Stimulated activated naive CD8-positive, alpha-beta T cell treated with anti-CD3 and anti-CD28 coated beads, Interleukin-15, amount 100 ng/mL, for 72 hours (primary cell): ENCODE measurements at regions not wholly inside any gene's neighbourhood (a gene's known extent, or its start where the extent isn't known, plus 50 kb on each side); places are given as distances from the start of the nearest gene placed in this dataset.
"Not testable (repeated sequence)": the region's sequence is repeated elsewhere in the genome, so short reads cannot be mapped to it uniquely, and the experiment has no call there.

Source experiments
- ATAC-seq: fragments of 150-1000 bp; cut with Tn5 transposase; 2 replicates; pipeline ENCODE4 v1.10.0; 2021; ENCODE audit warnings: mild to moderate bottlenecking, moderate library complexity
- DNase-seq, 2 donors: peaks; one replicate each; pipeline ENCODE4 v3.0.0; 2021 to 2022
- H3K27ac Mint-ChIP-seq, 2 donors: one replicate each; pipeline ENCODE4 v1.8.0; 2022; ENCODE audit warnings: mild to moderate bottlenecking in 2 of 2, mixed read lengths in 2 of 2, moderate library complexity in 2 of 2
- H3K27me3 Mint-ChIP-seq: one replicate; pipeline ENCODE4 v1.8.0; 2022; ENCODE audit warnings: mixed read lengths
- H3K4me1 Mint-ChIP-seq: one replicate; pipeline ENCODE4 v1.8.0; 2022; ENCODE audit warnings: mild to moderate bottlenecking, mixed read lengths
- H3K4me3 Mint-ChIP-seq, 2 donors: one replicate each; pipeline ENCODE4 v1.8.0; 2022; ENCODE audit warnings: mild to moderate bottlenecking in 2 of 2, mixed read lengths in 2 of 2, moderate library complexity in 1 of 2
- H3K9me3 Mint-ChIP-seq, 2 donors: one replicate each; pipeline ENCODE4 v1.8.0; 2022; ENCODE audit warnings: mixed read lengths in 2 of 2

- no peaks in the 10 kb centered on the region for H3K27me3 Mint-ChIP-seq
- no peaks in the 10 kb centered on the region for H3K4me1 Mint-ChIP-seq
- no peak overlapping the region for H3K4me3 Mint-ChIP-seq
- H3K27ac Mint-ChIP-seq: no peak overlapping the region
- DNase-seq (no peak), ATAC-seq (no peak)
- H3K9me3 Mint-ChIP-seq: peaks cover 5 to 7% of the 10 kb centered on the region in 2 donors
These were observed 72.3 kb upstream of the CCN2 start for GRCh38 chr6:132023490-132023889.

DNA sequence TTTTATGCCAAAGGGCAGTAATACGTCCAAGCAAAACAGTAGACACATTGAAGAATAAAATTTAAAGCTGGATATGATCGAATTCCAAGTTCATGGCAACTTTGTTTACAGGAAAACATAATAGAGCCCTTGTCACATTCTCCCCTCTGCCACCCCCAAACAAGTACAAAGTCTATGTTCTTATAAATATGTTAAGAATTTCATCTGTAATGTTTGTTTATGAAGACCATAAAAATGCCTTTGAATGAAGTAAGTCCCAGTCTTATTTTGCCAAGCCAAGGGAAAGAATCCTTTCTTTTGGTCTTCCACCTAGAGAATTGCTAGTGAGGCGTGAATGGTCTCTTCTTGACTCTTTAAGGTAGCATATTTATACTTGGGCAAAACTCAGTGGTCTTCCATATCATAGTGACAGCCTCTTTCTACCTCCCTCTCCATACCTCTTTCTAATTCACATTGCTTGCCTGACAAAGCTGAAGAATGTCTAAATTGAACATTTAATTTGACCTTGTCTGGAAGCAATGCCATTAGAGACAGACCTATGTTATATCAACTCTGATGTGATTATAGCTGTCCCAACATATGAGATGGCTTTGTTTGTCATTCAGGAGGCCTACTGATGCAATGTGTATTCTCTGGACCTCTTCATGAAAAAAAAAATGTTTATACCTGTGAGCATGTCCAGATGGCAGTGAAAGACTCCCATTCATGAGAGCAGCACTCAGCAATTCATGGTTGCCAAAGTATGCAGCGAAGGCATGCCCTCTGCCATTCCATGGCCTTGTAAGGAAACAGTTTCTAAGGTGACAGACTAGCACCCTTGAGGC lies 70.6 kb upstream of the CCN2 start:
- ATAC-seq: no peak
- no peak overlapping the region for H3K27ac Mint-ChIP-seq
- H3K4me3 Mint-ChIP-seq: no peak overlapping the region
- no peaks in the 10 kb centered on the region for H3K4me1 Mint-ChIP-seq
- DNase-seq: no peak
- H3K27me3 Mint-ChIP-seq: no peaks in the 10 kb centered on the region
- H3K9me3 Mint-ChIP-seq: peaks cover 5 to 7% of the 10 kb centered on the region in 2 donors

DNA sequence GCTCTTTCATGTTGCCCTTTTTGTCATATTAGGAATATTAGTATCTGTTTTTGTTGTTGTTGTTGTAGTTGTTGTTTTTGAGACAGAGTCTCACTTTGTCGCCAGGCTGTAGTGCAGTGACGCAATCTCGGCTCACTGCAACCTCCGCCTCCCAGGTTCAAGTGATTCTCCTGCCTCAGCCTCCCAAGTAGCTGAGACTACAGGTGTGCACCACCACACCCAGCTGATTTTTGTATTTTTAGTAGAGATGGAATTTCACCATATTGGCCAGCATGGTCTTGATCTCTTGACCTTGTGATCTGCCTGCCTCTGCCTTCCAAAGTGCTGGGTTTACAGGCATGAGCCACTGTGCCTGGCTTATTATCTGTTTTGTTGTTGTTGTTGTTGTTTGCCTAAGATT lies 69.7 kb upstream of the CCN2 start:
- not testable (repeated sequence) for H3K4me3 Mint-ChIP-seq, DNase-seq, H3K9me3 Mint-ChIP-seq, H3K27me3 Mint-ChIP-seq, H3K27ac Mint-ChIP-seq, ATAC-seq, H3K4me1 Mint-ChIP-seq

- no peak for ATAC-seq
- Mint-ChIP-seq H3K4me3 (no peak overlapping the region), H3K27me3 (no peaks in the 10 kb centered on the region), H3K4me1 (no peaks in the 10 kb centered on the region), H3K27ac (peak overlapping the region in 1 of 2 donors; percentile 7), H3K9me3 (peaks cover 5 to 7% of the 10 kb centered on the region in 2 donors)
- no peak for DNase-seq
These were observed 69.0 kb upstream of the CCN2 start for GRCh38 chr6:132020138-132020581.

DNA sequence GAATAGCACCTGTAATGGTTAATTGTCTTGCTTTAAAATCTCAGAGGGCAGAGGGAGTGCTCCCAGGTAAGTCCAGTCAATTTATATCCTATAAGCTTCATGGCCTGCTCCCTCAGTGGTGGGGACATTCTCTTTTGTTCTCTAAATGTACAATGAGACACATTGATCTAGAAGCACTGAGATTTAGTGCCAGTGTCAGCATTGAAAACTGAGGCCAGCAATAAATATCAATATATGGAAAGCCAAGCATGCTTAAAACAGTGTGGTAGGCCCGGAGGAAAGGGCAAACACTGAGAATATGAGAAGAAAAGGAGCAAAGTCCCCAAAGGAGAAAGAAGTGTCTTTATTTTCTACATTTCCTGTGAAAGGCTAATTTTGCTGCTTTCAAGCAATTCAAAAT lies 68.4 kb upstream of the CCN2 start:
- Mint-ChIP-seq H3K4me3 (no peak overlapping the region), H3K27me3 (no peaks in the 10 kb centered on the region), H3K4me1 (no peaks in the 10 kb centered on the region), H3K27ac (no peak overlapping the region), H3K9me3 (peaks cover 3 to 4% of the 10 kb centered on the region in 2 donors)
- ATAC-seq (no peak), DNase-seq (no peak)

GRCh38 chr6:132017942-132018341 lies 66.8 kb upstream of the CCN2 start:
- no peak overlapping the region for H3K27ac Mint-ChIP-seq
- H3K4me3 Mint-ChIP-seq: no peak overlapping the region
- no peaks in the 10 kb centered on the region for H3K4me1 Mint-ChIP-seq
- no peaks in the 10 kb centered on the region for H3K9me3 Mint-ChIP-seq
- ATAC-seq (no peak), DNase-seq (no peak)
- no peaks in the 10 kb centered on the region for H3K27me3 Mint-ChIP-seq

DNA sequence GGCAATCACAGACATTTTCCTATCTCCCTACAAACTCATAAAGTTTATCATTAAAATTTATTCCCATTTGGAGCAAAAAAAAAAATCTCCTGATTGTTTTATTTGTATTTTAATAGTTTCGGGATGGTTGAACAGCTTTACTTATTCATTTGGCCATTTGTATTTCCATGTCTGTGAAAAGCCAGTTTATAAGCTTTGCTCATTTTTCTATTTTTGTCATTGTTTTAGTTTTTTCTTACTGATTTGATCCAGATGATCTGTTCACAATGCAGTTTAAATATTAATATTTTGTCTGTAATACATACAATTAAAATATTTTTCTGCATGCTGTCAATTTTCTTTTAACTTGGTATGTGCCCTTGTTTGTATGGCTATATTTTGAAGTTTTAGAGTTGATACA lies 65.2 kb upstream of the CCN2 start:
- Mint-ChIP-seq H3K9me3 (no peaks in the 10 kb centered on the region), H3K4me1 (no peaks in the 10 kb centered on the region)
- no peak for ATAC-seq

GRCh38 chr6:132011582-132011981 lies 60.4 kb upstream of the CCN2 start:
- no peak for ATAC-seq
- DNase-seq: no peak
- Mint-ChIP-seq H3K27me3 (no peaks in the 10 kb centered on the region), H3K9me3 (no peaks in the 10 kb centered on the region), H3K27ac (no peak overlapping the region), H3K4me1 (no peaks in the 10 kb centered on the region), H3K4me3 (no peak overlapping the region)

More for the DNA sequence above, 65.2 kb upstream of the CCN2 start:
- Mint-ChIP-seq H3K27ac (no peak overlapping the region), H3K27me3 (no peaks in the 10 kb centered on the region), H3K4me3 (no peak overlapping the region)
- DNase-seq: no peak

DNA sequence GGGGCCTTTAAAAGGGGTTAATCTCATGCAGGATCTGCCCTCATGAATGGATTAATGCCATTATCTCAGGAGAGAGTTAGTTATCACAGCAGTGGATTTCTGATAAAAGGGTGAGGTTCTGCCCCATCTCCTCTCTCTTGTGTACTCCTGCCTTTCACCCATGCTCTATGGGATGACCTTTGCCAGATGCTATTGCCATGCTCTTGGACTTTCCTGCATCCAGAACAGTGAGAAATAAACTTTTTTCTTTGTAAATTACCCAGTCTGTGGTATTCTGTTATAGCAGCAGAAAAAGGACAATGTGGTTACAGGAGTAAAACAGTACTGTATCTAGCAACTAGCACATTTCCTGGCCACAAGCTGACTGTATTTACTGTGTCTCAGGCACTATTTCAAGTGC lies 58.0 kb upstream of the CCN2 start:
- peaks cover 0 to 5% of the 10 kb centered on the region in 2 donors for H3K9me3 Mint-ChIP-seq
- H3K27ac Mint-ChIP-seq: no peak overlapping the region
- H3K4me3 Mint-ChIP-seq: no peak overlapping the region
- H3K4me1 Mint-ChIP-seq: no peaks in the 10 kb centered on the region
- ATAC-seq (no peak), DNase-seq (no peak)
- no peaks in the 10 kb centered on the region for H3K27me3 Mint-ChIP-seq

DNA sequence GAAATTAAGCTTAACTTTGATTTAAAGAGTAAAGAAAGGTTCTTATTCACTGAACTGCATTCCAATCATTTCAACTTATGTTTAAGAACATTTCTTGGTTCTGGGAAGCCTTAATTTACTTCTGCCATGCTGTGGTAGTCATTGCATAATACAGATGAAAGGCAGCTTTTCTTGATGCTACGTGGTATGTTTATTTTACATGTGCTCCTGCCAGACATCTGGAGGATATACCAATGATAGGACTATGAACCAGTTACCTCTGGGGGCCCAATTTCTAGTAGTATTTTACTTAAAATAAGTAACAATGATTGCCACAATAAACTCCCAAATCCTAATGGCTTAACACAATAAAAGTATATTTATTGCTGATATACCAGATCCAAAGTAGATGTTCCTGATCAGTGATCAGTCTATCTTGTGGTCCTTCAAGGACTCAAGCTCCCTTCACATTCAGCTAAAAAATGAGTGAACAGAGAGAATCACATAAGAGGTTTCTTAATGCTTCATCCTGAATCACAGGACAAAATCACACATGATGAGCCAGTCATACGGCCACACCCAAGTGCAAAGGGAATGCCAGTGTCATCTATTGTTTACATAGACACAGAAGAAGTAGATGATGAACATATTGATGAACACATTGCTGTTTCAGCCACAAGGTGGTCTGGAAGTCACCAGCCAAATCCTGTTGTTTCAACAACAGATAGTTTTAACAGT lies 56.5 kb upstream of the CCN2 start:
- ATAC-seq: no peak

DNA sequence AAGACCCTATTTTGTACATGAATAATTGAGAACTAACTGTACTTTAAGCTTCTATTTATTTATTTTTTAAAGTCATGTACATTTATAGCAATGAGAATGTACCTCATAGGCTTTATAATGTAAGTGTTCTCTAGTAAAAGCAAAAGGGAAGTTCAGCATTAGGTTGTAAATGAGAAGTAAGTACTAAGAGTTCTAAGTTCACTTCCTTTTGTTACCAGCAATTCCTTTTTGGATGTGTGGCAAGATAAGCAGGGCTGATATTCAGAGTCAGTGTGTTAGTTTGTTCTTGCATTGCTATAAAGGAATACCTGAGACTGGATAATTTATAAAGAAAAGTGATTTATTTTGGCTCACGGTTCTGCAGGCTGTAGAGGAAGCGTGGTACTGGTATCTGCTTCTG lies 54.0 kb upstream of the CCN2 start:
- Mint-ChIP-seq H3K27me3 (no peaks in the 10 kb centered on the region), H3K9me3 (peaks cover 0 to 21% of the 10 kb centered on the region in 2 donors), H3K4me3 (no peak overlapping the region), H3K27ac (no peak overlapping the region), H3K4me1 (no peaks in the 10 kb centered on the region)
- no peak for ATAC-seq
- DNase-seq: no peak

More for the DNA sequence above, 56.5 kb upstream of the CCN2 start:
- no peak for DNase-seq
- peaks cover 0 to 20% of the 10 kb centered on the region in 2 donors for H3K9me3 Mint-ChIP-seq
- no peaks in the 10 kb centered on the region for H3K27me3 Mint-ChIP-seq
- no peak overlapping the region for H3K27ac Mint-ChIP-seq
- H3K4me3 Mint-ChIP-seq: no peak overlapping the region
- no peaks in the 10 kb centered on the region for H3K4me1 Mint-ChIP-seq

DNA sequence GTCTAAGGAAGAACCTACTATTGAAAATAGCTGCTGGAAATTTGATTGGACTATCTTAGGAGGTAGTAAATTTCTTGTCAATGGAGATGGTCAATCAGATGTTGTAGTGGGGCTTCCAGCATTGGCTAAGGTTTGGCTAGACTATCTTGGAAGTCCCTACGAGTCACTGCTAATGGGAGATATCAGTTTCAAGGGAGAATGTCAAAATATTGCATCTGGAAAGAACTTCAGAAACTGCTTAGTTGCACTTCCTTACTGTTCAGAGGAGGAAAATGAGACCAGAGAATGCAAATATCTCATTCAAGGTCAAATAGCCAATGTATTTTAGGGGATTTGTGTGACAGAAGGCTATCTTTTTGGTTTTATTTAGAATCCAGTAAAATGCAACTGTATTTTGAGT lies 53.5 kb upstream of the CCN2 start:
- Mint-ChIP-seq H3K4me3 (no peak overlapping the region), H3K4me1 (no peaks in the 10 kb centered on the region), H3K27me3 (no peaks in the 10 kb centered on the region), H3K27ac (no peak overlapping the region), H3K9me3 (peaks cover 0 to 21% of the 10 kb centered on the region in 2 donors)
- ATAC-seq: no peak
- no peak for DNase-seq

DNA sequence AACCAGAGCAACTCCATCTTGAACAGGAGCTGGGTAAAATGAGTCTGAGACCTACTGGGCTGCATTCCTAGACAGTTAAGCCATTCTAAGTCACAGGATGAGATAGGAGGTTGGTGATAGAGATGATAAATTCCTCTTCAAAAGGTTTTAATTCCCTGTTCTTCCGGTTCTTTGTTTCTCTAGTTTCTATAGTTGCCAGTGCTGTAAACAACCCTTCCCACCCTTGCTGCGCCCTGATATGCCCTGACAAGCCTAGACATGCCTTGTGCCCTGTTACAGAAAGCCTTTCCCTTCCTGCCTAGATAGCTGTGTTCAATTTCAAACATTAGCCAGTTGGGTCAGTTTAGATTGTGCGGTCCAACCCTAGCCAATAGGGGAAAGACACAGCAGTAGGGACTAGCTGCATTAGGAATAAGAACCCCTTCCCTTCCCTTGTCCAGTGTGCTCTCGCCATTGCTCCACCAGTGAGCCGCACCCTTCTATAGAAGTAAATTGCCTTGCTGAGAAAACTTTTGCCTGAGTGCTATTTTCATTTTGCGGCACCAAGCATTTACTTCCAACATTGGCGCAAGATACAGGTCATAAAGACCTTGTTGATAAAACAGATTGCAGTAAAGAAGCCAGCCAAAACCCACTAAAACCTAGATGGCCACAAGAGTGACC lies 52.5 kb upstream of the CCN2 start:
- ATAC-seq (no peak), DNase-seq (no peak)
- H3K4me1 Mint-ChIP-seq: no peaks in the 10 kb centered on the region
- H3K4me3 Mint-ChIP-seq: no peak overlapping the region
- peaks cover 0 to 21% of the 10 kb centered on the region in 2 donors for H3K9me3 Mint-ChIP-seq
- no peaks in the 10 kb centered on the region for H3K27me3 Mint-ChIP-seq
- no peak overlapping the region for H3K27ac Mint-ChIP-seq
